ENCODE measurements at regions not wholly inside any gene's neighbourhood (a gene's known extent, or its start where the extent isn't known, plus 50 kb on each side); places are given as distances from the start of the nearest gene placed in this dataset.
"Not testable (repeated sequence)": the region's sequence is repeated elsewhere in the genome, so short reads cannot be mapped to it uniquely, and the experiment has no call there.

DNA sequence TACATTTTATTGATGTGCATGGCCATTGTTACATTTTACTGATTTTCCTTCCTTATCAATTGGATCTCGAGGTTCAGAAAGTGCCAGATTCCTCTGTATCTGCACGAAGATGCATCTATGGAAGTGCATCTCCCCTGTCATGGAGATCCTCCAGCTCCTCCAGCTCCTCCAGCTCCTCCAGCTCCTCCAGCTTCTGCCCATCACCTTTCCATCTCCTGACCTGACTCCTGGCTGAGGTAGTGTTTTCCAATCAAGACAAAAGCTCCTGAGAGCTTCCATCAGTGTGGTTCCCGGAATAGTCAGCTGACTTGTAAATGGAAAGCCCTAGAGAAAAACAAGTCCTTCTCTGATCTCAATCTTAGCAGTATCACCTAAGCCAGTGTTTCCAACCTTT lies 90.8 kb upstream of the KLF6 start:
- Histone ChIP-seq H3K9ac (ENCODE audit: low read length in 5 of 5) (no peak overlapping the region), H3K27ac (ENCODE audit: low read depth, low read length) (no peak overlapping the region), H3K4me3 (ENCODE audit: low read depth in 1 of 5, low read length in 5 of 5) (no peak overlapping the region), H3K9me3 (ENCODE audit: control insufficient read depth in 5 of 5, low read length in 5 of 5) (no peaks in the 10 kb centered on the region), H3K4me1 (ENCODE audit: control insufficient read depth in 5 of 5, insufficient read depth in 5 of 5, low read length in 5 of 5) (peaks cover 0 to 39% (median 24%) of the 10 kb centered on the region in 5 donors), H3K36me3 (ENCODE audit: control insufficient read depth in 5 of 5, insufficient read depth in 5 of 5, low read length in 5 of 5) (no peaks in the 10 kb centered on the region), H3K27me3 (ENCODE audit: control insufficient read depth in 5 of 5, insufficient read depth in 4 of 5, low read length in 5 of 5) (no peaks in the 10 kb centered on the region)

DNA sequence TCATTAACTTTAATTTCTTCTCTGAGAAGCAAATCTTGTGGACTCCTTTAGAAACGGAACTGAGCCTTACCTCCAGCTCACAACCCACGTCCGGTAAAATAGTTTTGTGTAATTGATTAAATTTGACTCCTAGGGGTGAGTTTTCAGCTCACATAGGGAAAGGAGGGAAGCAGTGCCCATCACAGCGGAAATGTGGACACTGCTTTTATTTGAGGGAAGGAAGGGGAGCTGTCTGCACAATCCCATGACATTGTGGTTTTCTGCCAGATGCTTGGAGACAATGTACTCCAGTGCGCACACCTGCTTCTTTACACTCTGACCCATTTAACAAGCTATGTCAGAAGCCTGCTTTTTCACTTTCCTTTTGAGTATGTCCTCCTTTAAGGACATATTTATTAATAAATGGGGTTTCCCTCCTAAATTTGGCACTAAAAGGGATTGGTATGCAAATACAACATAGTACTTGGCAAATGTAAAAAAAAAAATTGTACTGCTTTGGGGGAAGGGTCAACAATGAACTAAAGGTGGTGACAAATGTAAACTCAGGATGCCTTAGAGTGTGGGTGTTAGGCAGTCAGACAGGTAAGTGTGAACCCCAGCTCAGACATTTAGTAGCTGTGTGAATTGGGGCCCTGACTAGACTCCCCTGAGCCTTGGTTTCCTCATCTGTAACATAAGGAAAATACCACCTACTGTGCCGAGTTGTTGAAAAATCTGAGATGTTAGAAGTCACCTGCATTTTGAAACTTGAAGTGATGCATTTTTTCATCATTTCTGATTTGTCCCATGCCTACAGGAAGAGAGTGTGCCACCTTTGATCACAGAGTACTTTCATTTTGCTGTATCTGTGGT lies 90.2 kb upstream of the KLF6 start:
- no peaks in the 10 kb centered on the region for H3K27me3 ChIP-seq (ENCODE audit: control insufficient read depth in 5 of 5, insufficient read depth in 4 of 5, low read length in 5 of 5)
- peak overlapping the region in 2 of 5 donors; percentile 24 to 35 for H3K9ac ChIP-seq (ENCODE audit: low read length in 5 of 5)
- H3K4me1 ChIP-seq (ENCODE audit: control insufficient read depth in 5 of 5, insufficient read depth in 5 of 5, low read length in 5 of 5), result peaks cover 0 to 39% (median 24%) of the 10 kb centered on the region in 5 donors
- H3K9me3 ChIP-seq (ENCODE audit: control insufficient read depth in 5 of 5, low read length in 5 of 5), result no peaks in the 10 kb centered on the region
- peak overlapping the region in 2 of 5 donors; percentile 11 to 28 for H3K4me3 ChIP-seq (ENCODE audit: low read depth in 1 of 5, low read length in 5 of 5)
- H3K27ac ChIP-seq (ENCODE audit: low read depth, low read length), result peak overlapping the region; percentile 47
- no peaks in the 10 kb centered on the region for H3K36me3 ChIP-seq (ENCODE audit: control insufficient read depth in 5 of 5, insufficient read depth in 5 of 5, low read length in 5 of 5)

- not testable (repeated sequence) for H3K4me3 ChIP-seq (ENCODE audit: low read depth in 1 of 5, low read length in 5 of 5); H3K9ac ChIP-seq (ENCODE audit: low read length in 5 of 5); H3K36me3 ChIP-seq (ENCODE audit: control insufficient read depth in 5 of 5, insufficient read depth in 5 of 5, low read length in 5 of 5); H3K27me3 ChIP-seq (ENCODE audit: control insufficient read depth in 5 of 5, insufficient read depth in 4 of 5, low read length in 5 of 5); H3K9me3 ChIP-seq (ENCODE audit: control insufficient read depth in 5 of 5, low read length in 5 of 5)
- peaks cover 0 to 39% (median 24%) of the 10 kb centered on the region in 5 donors for H3K4me1 ChIP-seq (ENCODE audit: control insufficient read depth in 5 of 5, insufficient read depth in 5 of 5, low read length in 5 of 5)
- peak overlapping the region; percentile 47 for H3K27ac ChIP-seq (ENCODE audit: low read depth, low read length)
These were observed 89.6 kb upstream of the KLF6 start for GRCh38 chr10:3874610-3874989.

- no peaks in the 10 kb centered on the region for H3K36me3 ChIP-seq (ENCODE audit: control insufficient read depth in 5 of 5, insufficient read depth in 5 of 5, low read length in 5 of 5)
- H3K4me1 ChIP-seq (ENCODE audit: control insufficient read depth in 5 of 5, insufficient read depth in 5 of 5, low read length in 5 of 5), result peaks cover 0 to 45% (median 26%) of the 10 kb centered on the region in 5 donors
- peak overlapping the region in 1 of 5 donors; percentile 42 for H3K9ac ChIP-seq (ENCODE audit: low read length in 5 of 5)
- H3K9me3 ChIP-seq (ENCODE audit: control insufficient read depth in 5 of 5, low read length in 5 of 5), result no peaks in the 10 kb centered on the region
- peak overlapping the region; percentile 64 for H3K27ac ChIP-seq (ENCODE audit: low read depth, low read length)
- no peak overlapping the region for H3K4me3 ChIP-seq (ENCODE audit: low read depth in 1 of 5, low read length in 5 of 5)
- H3K27me3 ChIP-seq (ENCODE audit: control insufficient read depth in 5 of 5, insufficient read depth in 4 of 5, low read length in 5 of 5), result no peaks in the 10 kb centered on the region
These were observed 88.9 kb upstream of the KLF6 start for GRCh38 chr10:3873728-3874461.

DNA sequence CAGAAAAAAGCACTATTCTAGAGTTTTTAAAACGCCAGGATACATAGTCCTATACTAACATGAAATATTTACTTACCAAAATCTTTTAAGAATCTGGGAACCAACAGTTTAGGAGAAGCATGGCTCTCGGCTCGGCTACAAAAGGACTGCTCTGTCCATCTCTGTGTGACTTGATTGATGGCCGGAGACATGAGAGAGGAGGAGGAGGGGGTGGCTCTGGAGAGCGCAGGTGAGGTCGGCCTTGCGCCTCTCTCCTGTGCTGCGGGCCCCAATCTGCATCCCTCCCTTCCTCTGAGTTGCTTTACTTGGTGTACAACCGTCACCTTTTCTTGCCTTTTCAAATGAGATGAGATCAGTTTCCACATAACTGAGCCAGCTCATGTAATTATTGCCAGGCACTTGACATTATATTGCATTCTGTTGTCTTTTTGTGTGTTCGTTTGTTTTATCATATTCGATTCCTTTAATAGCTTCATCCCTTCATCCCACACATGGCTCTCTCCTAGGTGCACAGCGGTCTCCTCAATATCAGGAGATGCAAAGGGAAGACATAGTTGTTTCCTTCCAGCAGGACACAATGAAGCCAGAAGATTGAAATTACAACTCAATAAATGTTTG lies 87.8 kb upstream of the KLF6 start:
- H3K36me3 ChIP-seq (ENCODE audit: control insufficient read depth in 5 of 5, insufficient read depth in 5 of 5, low read length in 5 of 5), result no peaks in the 10 kb centered on the region
- H3K4me1 ChIP-seq (ENCODE audit: control insufficient read depth in 5 of 5, insufficient read depth in 5 of 5, low read length in 5 of 5), result peaks cover 0 to 50% (median 26%) of the 10 kb centered on the region in 5 donors
- no peak overlapping the region for H3K9ac ChIP-seq (ENCODE audit: low read length in 5 of 5)
- no peaks in the 10 kb centered on the region for H3K9me3 ChIP-seq (ENCODE audit: control insufficient read depth in 5 of 5, low read length in 5 of 5)
- no peaks in the 10 kb centered on the region for H3K27me3 ChIP-seq (ENCODE audit: control insufficient read depth in 5 of 5, insufficient read depth in 4 of 5, low read length in 5 of 5)
- no peak overlapping the region for H3K4me3 ChIP-seq (ENCODE audit: low read depth in 1 of 5, low read length in 5 of 5)
- H3K27ac ChIP-seq (ENCODE audit: low read depth, low read length), result peak overlapping the region; percentile 64

GRCh38 chr10:3871424-3871996 lies 86.5 kb upstream of the KLF6 start:
- H3K27ac ChIP-seq (ENCODE audit: low read depth, low read length), result no peak overlapping the region
- no peaks in the 10 kb centered on the region for H3K36me3 ChIP-seq (ENCODE audit: control insufficient read depth in 5 of 5, insufficient read depth in 5 of 5, low read length in 5 of 5)
- no peak overlapping the region for H3K4me3 ChIP-seq (ENCODE audit: low read depth in 1 of 5, low read length in 5 of 5)
- no peaks in the 10 kb centered on the region for H3K27me3 ChIP-seq (ENCODE audit: control insufficient read depth in 5 of 5, insufficient read depth in 4 of 5, low read length in 5 of 5)
- H3K9me3 ChIP-seq (ENCODE audit: control insufficient read depth in 5 of 5, low read length in 5 of 5), result no peaks in the 10 kb centered on the region
- H3K4me1 ChIP-seq (ENCODE audit: control insufficient read depth in 5 of 5, insufficient read depth in 5 of 5, low read length in 5 of 5), result peaks cover 0 to 45% (median 21%) of the 10 kb centered on the region in 5 donors
- H3K9ac ChIP-seq (ENCODE audit: low read length in 5 of 5), result no peak overlapping the region

- no peaks in the 10 kb centered on the region for H3K9me3 ChIP-seq (ENCODE audit: control insufficient read depth in 5 of 5, low read length in 5 of 5)
- no peaks in the 10 kb centered on the region for H3K27me3 ChIP-seq (ENCODE audit: control insufficient read depth in 5 of 5, insufficient read depth in 4 of 5, low read length in 5 of 5)
- peaks cover 0 to 26% (median 4%) of the 10 kb centered on the region in 5 donors for H3K4me1 ChIP-seq (ENCODE audit: control insufficient read depth in 5 of 5, insufficient read depth in 5 of 5, low read length in 5 of 5)
- H3K36me3 ChIP-seq (ENCODE audit: control insufficient read depth in 5 of 5, insufficient read depth in 5 of 5, low read length in 5 of 5), result no peaks in the 10 kb centered on the region
- no peak overlapping the region for H3K4me3 ChIP-seq (ENCODE audit: low read depth in 1 of 5, low read length in 5 of 5)
- no peak overlapping the region for H3K27ac ChIP-seq (ENCODE audit: low read depth, low read length)
- no peak overlapping the region for H3K9ac ChIP-seq (ENCODE audit: low read length in 5 of 5)
These were observed 84.0 kb upstream of the KLF6 start for GRCh38 chr10:3869036-3869435.

- Histone ChIP-seq H3K27ac (ENCODE audit: low read depth, low read length) (no peak overlapping the region), H3K9ac (ENCODE audit: low read length in 5 of 5) (no peak overlapping the region), H3K27me3 (ENCODE audit: control insufficient read depth in 5 of 5, insufficient read depth in 4 of 5, low read length in 5 of 5) (no peaks in the 10 kb centered on the region), H3K4me1 (ENCODE audit: control insufficient read depth in 5 of 5, insufficient read depth in 5 of 5, low read length in 5 of 5) (peaks cover 0 to 23% (median 3%) of the 10 kb centered on the region in 5 donors), H3K4me3 (ENCODE audit: low read depth in 1 of 5, low read length in 5 of 5) (no peak overlapping the region), H3K9me3 (ENCODE audit: control insufficient read depth in 5 of 5, low read length in 5 of 5) (no peaks in the 10 kb centered on the region), H3K36me3 (ENCODE audit: control insufficient read depth in 5 of 5, insufficient read depth in 5 of 5, low read length in 5 of 5) (no peaks in the 10 kb centered on the region)
These were observed 83.3 kb upstream of the KLF6 start for GRCh38 chr10:3868271-3868664.

DNA sequence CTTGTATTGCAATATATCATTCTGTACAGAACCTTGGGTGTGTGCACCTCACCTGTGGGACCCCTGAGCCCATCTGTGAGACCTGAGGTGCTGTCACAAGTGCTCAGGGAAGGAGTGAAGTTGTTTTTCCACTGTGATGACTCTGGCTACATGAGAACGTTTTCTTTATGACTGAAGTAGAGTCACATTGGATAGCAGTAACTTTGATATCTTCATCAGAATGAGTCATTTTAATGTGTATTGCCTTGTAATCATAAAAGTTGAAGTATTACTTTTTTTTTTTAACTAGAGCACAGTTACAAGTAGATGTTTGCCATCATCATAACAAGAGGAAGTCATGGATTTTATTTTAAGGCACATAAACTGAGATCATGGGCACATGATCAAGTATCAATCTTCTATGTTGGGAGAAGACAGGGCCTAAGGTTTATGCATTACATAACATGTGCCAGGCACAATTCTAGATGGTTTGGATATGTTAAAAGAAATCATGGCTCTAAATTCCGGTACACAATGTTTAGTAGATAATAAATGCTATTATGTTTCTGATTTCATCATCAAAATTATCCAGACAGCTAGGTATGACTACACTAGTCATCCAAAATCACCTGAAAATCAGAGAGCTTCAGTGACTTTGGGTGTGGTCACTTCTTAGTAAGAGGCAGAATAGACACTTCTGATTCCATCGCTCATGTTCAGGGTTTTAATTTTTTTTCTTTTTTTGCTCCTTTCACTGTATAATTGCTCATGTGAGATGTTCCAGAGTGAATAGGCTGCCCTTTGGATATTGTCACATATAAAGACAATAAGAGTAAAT lies 82.7 kb upstream of the KLF6 start:
- H3K36me3 ChIP-seq (ENCODE audit: control insufficient read depth in 5 of 5, insufficient read depth in 5 of 5, low read length in 5 of 5), result no peaks in the 10 kb centered on the region
- no peaks in the 10 kb centered on the region for H3K9me3 ChIP-seq (ENCODE audit: control insufficient read depth in 5 of 5, low read length in 5 of 5)
- H3K4me1 ChIP-seq (ENCODE audit: control insufficient read depth in 5 of 5, insufficient read depth in 5 of 5, low read length in 5 of 5), result peaks cover 0 to 17% (median 2%) of the 10 kb centered on the region in 5 donors
- no peaks in the 10 kb centered on the region for H3K27me3 ChIP-seq (ENCODE audit: control insufficient read depth in 5 of 5, insufficient read depth in 4 of 5, low read length in 5 of 5)
- no peak overlapping the region for H3K4me3 ChIP-seq (ENCODE audit: low read depth in 1 of 5, low read length in 5 of 5)
- no peak overlapping the region for H3K9ac ChIP-seq (ENCODE audit: low read length in 5 of 5)
- no peak overlapping the region for H3K27ac ChIP-seq (ENCODE audit: low read depth, low read length)
